PC-9 (cell line): ENCODE measurements at regions not wholly inside any gene's neighbourhood (a gene's known extent, or its start where the extent isn't known, plus 50 kb on each side); places are given as distances from the start of the nearest gene placed in this dataset.

Experiments used
- CTCF ChIP-seq: fragments of 200-600 bp; sonication (generic); conservative IDR thresholded peaks from 2 replicates; pipeline ENCODE4 v1.6.1; 2017; ENCODE audit warnings: mixed run types, antibody characterized with exemption, mild to moderate bottlenecking, moderate library complexity
- EZH2 ChIP-seq: fragments of 200-600 bp; sonication (generic); IDR thresholded peaks from 2 replicates; pipeline ENCODE4 v1.8.0; 2017; ENCODE audit warnings: antibody characterized with exemption, low read depth

GRCh38 chr1:165069829-165070228 is 286.7 kb downstream of the LMX1A start:
- TF ChIP-seq CTCF = no peak
- no peak for TF ChIP-seq EZH2
